ENCODE measurements at regions not wholly inside any gene's neighbourhood (a gene's known extent, or its start where the extent isn't known, plus 50 kb on each side); places are given as distances from the start of the nearest gene placed in this dataset.

DNA sequence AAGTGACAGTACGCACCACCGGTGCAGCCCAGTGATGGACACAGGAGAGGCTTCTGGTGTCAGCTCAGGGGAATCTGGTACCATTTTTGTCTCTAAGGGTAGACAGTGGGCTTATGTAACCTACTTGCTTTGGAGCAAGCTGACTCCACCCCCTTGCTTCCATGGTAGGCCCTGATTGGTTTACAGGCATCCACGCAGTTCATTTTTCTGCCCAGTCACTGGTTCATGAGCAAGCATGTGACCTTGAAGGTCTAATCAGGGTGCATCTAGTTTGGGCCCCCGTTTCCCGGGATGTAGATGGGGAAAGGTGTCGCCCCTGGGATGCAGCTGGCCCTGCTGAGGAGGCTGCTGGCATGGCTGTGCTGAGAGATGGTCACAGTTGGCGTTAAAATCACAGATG lies 244.8 kb upstream of the KCNG1 start:
- TF ChIP-seq POLR2A (IDR thresholded peaks at IDR 0.05; ENCODE audit: low read depth): no peak
- no peak for TF ChIP-seq POLR2AphosphoS5 (IDR thresholded peaks at IDR 0.05)
- TF ChIP-seq, protein P1, sequence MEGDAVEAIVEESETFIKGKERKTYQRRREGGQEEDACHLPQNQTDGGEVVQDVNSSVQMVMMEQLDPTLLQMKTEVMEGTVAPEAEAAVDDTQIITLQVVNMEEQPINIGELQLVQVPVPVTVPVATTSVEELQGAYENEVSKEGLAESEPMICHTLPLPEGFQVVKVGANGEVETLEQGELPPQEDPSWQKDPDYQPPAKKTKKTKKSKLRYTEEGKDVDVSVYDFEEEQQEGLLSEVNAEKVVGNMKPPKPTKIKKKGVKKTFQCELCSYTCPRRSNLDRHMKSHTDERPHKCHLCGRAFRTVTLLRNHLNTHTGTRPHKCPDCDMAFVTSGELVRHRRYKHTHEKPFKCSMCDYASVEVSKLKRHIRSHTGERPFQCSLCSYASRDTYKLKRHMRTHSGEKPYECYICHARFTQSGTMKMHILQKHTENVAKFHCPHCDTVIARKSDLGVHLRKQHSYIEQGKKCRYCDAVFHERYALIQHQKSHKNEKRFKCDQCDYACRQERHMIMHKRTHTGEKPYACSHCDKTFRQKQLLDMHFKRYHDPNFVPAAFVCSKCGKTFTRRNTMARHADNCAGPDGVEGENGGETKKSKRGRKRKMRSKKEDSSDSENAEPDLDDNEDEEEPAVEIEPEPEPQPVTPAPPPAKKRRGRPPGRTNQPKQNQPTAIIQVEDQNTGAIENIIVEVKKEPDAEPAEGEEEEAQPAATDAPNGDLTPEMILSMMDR (IDR thresholded peaks at IDR 0.05): no peak
- TF ChIP-seq EP300 (IDR thresholded peaks at IDR 0.05): no peak
- H3K27me3 ChIP-seq: no peaks in the 10 kb centered on the region
- H3K4me3 ChIP-seq: no peak overlapping the region
- H3K36me3 ChIP-seq: no peaks in the 10 kb centered on the region
- 93% methylated on average over 7 of the region's 7 CpGs for WGBS
- no peak overlapping the region for H3K27ac ChIP-seq (replicated peaks in 1 of 4)
- DNase-seq (ENCODE audit: extremely low spot score): no peak
- intact Hi-C loops (cut with DNase I): no loop called here
- peaks cover 0 to 15% (median 4%) of the 10 kb centered on the region in 4 donors for H3K9me3 ChIP-seq
- no peaks in the 10 kb centered on the region for H3K4me1 ChIP-seq

DNA sequence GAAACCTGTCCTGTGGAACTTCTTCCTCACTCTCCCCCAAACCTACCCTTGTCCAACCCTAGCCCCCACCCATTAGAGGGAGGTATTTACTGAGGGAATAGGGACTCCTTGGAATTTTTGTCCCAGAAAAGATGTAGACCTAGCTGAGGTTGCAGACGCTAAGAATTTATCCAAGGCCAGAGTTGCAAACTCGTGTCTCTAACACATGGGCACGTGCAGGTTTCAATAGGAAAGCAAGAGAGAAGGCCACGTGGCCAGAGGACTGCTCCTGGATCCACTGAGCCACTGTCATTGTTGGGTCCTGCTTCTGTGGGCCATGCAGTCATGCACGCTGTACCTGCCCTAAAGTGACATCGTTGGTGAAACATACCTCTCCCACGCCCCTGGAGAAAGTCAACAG lies 243.4 kb upstream of the KCNG1 start:
- intact Hi-C loops (cut with DNase I): no loop called here
- H3K27ac ChIP-seq (replicated peaks in 1 of 4): no peak overlapping the region
- TF ChIP-seq POLR2AphosphoS5 (IDR thresholded peaks at IDR 0.05) (no peak), POLR2A (IDR thresholded peaks at IDR 0.05; ENCODE audit: low read depth) (no peak), EP300 (IDR thresholded peaks at IDR 0.05) (no peak)
- TF ChIP-seq, protein P1 (IDR thresholded peaks at IDR 0.05): no peak
- DNase-seq (ENCODE audit: extremely low spot score): no peak
- no peaks in the 10 kb centered on the region for H3K4me1 ChIP-seq
- no peaks in the 10 kb centered on the region for H3K36me3 ChIP-seq
- H3K4me3 ChIP-seq: no peak overlapping the region
- peaks cover 0 to 15% (median 4%) of the 10 kb centered on the region in 4 donors for H3K9me3 ChIP-seq
- H3K27me3 ChIP-seq: no peaks in the 10 kb centered on the region
- 91% methylated on average over 7 of the region's 7 CpGs for WGBS

DNA sequence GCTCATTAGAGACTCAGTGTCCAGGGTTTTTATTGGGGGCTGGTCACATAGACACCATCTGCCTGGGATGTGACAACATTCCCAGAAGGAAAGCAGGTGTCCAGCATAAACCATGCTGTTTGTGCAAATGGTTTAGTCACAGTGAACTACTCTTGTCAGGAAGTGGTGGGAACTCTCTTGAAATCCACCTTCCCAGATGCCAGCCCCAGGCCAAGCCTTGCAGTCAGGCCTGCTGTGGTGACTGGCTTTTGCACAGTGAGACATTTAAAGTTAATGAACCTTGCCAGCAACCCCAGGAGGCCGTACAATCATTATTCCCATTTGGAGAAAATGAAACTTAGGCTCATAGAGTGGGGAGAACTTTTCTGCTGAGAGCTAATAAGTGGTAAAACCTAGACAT lies 242.5 kb upstream of the KCNG1 start:
- no peak for DNase-seq (ENCODE audit: extremely low spot score)
- Histone ChIP-seq H3K27me3 (peaks cover 0 to 2% (median 0%) of the 10 kb centered on the region in 4 donors), H3K9me3 (peaks cover 0 to 8% (median under 1%) of the 10 kb centered on the region in 4 donors), H3K4me3 (no peak overlapping the region), H3K4me1 (no peaks in the 10 kb centered on the region), H3K27ac (replicated peaks in 1 of 4) (no peak overlapping the region), H3K36me3 (no peaks in the 10 kb centered on the region)
- no peak for TF ChIP-seq EP300 (IDR thresholded peaks at IDR 0.05)
- TF ChIP-seq, protein P1 (IDR thresholded peaks at IDR 0.05): no peak
- TF ChIP-seq POLR2AphosphoS5 (IDR thresholded peaks at IDR 0.05): no peak
- TF ChIP-seq POLR2A (IDR thresholded peaks at IDR 0.05; ENCODE audit: low read depth): no peak
- intact Hi-C loops (cut with DNase I): no loop called here
- 83% methylated on average over 1 of the region's 1 CpG for WGBS

DNA sequence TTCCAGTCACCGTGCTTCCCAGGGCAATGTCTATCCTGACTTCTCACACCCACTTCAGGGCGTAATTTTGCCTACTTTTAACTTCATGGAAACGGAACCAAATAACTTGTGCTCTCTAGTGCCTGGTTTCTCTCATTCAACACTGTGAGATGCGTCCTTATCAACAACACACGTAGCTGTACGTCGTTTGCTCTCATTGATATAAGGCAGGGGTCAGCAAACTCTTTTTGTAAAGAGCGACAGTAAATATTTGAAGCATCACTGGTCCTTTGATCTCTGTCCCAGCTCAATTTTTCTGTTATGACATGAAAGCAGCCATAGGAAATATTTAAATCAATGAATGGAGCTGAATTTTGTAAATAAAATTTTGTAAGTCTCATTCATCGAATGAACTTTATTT lies 239.3 kb upstream of the KCNG1 start:
- Histone ChIP-seq H3K27ac (replicated peaks in 1 of 4) (no peak overlapping the region), H3K4me3 (no peak overlapping the region), H3K4me1 (no peaks in the 10 kb centered on the region), H3K27me3 (peaks cover 0 to 3% (median 0%) of the 10 kb centered on the region in 4 donors), H3K9me3 (peaks cover 0 to 5% (median 0%) of the 10 kb centered on the region in 4 donors), H3K36me3 (no peaks in the 10 kb centered on the region)
- TF ChIP-seq POLR2A (IDR thresholded peaks at IDR 0.05; ENCODE audit: low read depth): no peak
- WGBS: 72% methylated on average over 9 of the region's 9 CpGs
- intact Hi-C loops (cut with DNase I): no loop called here
- no peak for DNase-seq (ENCODE audit: extremely low spot score)

DNA sequence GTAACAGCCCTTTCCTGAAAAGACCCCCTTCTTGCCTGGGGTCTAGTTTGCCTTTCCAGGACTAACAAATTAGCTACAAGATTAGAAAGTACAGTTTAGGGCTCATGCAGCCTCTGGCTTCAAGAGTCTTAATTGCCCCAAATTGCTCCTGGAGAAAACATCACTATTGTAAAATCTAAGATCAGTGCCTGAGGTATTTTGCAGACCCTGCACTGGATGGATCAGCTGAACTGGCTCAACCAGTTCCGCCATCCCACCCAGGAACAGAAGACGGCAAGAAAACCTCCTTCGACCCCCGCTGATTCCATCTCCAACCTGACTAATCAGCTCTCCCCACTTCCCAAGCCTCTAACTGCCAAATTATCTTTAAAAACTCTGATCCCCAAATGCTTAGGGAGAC lies 236.5 kb upstream of the KCNG1 start:
- intact Hi-C loops (cut with DNase I): no loop called here
- WGBS: 96% methylated on average over 4 of the region's 4 CpGs
- no peak overlapping the region for H3K27ac ChIP-seq (replicated peaks in 1 of 4)

More for the DNA sequence above, 236.5 kb upstream of the KCNG1 start:
- no peaks in the 10 kb centered on the region for H3K36me3 ChIP-seq
- H3K4me1 ChIP-seq: no peaks in the 10 kb centered on the region
- TF ChIP-seq, protein P1 (IDR thresholded peaks at IDR 0.05): no peak
- TF ChIP-seq EP300 (IDR thresholded peaks at IDR 0.05) (no peak), POLR2AphosphoS5 (IDR thresholded peaks at IDR 0.05) (no peak), POLR2A (IDR thresholded peaks at IDR 0.05; ENCODE audit: low read depth) (no peak)
- no peak overlapping the region for H3K4me3 ChIP-seq
- H3K9me3 ChIP-seq: no peaks in the 10 kb centered on the region
- no peak for DNase-seq (ENCODE audit: extremely low spot score)
- H3K27me3 ChIP-seq: peaks cover 0 to 3% (median 0%) of the 10 kb centered on the region in 4 donors

All from esophagus muscularis mucosa (tissue), 4 donors.